Bone marrow (tissue), 2 donors: ENCODE measurements at regions not wholly inside any gene's neighbourhood (a gene's known extent, or its start where the extent isn't known, plus 50 kb on each side); places are given as distances from the start of the nearest gene placed in this dataset.

Source experiments
- DNase-seq, 2 donors: peaks; one replicate each; lab custom pipeline; 2025; lab: John Stamatoyannopoulos, UW

DNA sequence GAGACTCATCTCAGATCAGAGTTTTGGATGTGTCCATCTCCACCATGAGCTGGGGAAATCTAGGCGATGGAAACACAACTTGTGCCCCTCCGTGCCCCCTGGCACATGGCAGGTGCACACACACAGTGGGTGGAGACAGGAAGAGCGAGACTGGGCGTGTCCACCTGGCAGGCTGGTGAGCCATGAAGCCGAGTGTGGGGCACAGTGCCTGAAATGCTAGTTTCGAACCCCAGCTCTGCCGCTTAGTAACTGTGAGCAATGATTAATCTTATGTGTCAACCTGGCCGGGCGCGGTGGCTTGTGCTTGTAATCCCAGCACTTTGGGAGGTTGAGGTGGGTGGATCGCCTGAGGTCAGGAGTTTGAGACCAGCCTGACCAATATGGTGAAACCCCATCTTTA is 80.8 kb upstream of the RNU6ATAC start:
- no peak for DNase-seq

DNA sequence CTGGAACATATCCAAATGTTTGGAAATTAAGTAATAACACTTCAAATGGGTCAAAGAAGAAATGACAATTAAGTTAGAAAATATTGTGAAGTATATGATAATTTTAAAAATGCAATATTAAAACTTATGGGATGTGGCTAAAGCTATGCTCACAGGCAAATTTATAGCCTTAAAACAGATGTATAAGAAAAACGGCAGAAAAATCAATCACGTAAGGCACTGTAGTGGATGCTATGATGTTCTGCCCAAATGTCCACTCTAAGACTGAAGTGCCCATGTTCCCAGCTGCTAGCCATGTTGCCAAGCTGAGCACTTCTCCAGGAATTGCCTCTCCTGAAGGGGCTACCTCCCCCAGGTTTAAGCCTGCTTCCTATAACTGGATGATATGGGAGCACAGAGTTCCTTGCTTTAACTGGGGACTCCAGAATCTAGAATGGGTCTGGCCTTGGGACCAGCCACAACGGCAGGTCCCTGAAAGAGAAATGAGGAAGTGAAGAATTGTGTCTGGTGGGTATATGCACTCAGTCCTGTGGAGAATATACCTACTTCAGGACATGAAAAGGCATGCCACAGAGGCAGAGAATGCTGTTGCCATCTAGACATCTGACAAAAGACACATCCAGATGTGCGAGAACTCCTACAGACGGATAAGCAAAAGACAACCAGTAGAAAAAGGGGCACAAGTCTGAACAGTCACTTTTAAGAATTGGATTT is 78.2 kb upstream of the RXRA start:
- DNase-seq, result no peak

GRCh38 chr9:134251296-134252069 is 74.8 kb upstream of the RXRA start:
- no peak for DNase-seq

GRCh38 chr9:134252084-134252830 is 74.0 kb upstream of the RXRA start:
- DNase-seq, result no peak

- DNase-seq, result no peak
Observed at GRCh38 chr9:134253606-134254205, 72.5 kb upstream of the RXRA start.

DNA sequence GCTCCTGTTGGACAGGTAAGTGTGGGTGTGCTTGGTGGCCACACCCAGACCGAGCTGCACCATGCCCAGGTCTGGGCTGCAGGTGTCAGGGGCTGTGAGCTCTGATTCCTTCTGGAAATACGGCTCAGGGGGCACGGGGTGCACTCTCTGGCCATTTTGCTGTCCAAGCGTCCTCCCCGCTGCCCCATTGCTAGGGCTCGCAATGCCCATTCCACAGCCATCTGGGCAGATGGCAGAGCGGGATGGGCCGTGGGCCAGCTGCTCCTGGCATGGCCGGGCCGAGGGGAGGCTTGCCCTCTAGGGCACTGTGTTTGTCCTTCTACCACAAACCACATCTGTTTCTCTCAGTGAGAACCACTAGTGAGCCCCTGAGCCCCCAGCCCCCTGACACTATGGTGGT is 67.9 kb upstream of the RXRA start:
- DNase-seq, result no peak

GRCh38 chr9:134258828-134259546 is 67.3 kb upstream of the RXRA start:
- no peak for DNase-seq

- DNase-seq, result no peak
Observed at GRCh38 chr9:134259708-134260107, 66.5 kb upstream of the RXRA start.

- no peak for DNase-seq
Observed at GRCh38 chr9:134260801-134261200, 65.5 kb upstream of the RXRA start.

DNA sequence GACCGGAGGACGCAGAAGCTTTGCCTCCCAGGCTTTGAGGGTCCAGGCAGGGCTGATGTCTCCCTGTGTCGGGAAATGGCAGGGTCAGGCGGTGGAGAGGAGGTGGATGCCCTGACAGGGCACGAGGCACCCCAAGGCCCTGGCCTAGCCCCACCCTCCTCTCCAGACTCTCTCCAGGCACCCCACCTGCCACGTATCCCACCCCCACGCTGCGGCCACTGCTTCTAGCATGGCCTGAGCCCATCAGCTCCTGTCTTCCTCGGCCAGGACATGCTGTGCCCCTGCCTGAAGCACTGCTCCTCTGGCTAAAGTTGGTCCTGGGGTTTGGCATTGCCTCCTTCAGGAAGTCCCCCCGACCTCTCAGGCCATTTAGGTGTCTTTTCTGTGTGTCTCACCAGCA is 64.2 kb upstream of the RXRA start:
- DNase-seq, result no peak

GRCh38 chr9:134263596-134263995 is 62.7 kb upstream of the RXRA start:
- no peak for DNase-seq

- no peak for DNase-seq
Observed at GRCh38 chr9:134264169-134264568, 62.1 kb upstream of the RXRA start.

DNA sequence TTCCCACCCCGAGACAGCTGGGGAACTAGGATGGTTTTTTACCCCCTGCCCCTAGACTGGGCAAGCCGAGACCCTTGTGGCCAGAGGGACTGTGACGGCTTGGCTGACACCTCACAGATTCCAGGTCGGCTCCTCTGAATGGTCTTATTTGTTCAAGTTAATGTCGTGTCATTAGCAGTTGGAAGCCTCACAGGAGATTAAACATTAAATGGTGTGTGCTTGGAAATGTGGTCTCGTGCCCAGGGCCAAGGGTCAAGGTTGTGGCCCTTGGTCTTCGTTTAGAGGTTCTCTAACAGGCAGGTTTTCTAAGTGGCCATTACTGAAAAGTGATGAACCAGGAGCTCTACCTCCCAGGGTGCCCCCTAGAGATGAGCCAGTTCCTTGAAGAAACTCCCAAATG is 61.2 kb upstream of the RXRA start:
- DNase-seq, result no peak

DNA sequence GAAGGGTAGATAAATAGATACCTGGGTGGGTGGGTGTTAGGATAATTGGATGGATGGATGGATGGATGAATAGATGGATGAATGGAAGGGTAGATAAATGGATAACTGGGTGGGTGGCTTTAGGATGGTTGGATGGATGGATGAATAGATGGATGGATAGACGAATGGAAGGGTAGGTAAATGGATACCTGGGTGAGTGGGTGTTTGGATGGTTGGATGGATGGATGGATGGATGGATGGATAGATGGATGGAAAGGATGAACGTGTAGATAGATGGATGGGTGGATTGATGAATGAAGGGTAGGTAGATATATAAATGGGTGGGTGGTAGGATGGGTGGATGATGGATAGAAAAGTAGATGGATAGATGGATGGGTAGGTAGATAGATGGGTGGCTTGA is 59.8 kb upstream of the RXRA start:
- DNase-seq, result no peak

- DNase-seq, result no peak
Observed at GRCh38 chr9:134267305-134267880, 58.9 kb upstream of the RXRA start.

DNA sequence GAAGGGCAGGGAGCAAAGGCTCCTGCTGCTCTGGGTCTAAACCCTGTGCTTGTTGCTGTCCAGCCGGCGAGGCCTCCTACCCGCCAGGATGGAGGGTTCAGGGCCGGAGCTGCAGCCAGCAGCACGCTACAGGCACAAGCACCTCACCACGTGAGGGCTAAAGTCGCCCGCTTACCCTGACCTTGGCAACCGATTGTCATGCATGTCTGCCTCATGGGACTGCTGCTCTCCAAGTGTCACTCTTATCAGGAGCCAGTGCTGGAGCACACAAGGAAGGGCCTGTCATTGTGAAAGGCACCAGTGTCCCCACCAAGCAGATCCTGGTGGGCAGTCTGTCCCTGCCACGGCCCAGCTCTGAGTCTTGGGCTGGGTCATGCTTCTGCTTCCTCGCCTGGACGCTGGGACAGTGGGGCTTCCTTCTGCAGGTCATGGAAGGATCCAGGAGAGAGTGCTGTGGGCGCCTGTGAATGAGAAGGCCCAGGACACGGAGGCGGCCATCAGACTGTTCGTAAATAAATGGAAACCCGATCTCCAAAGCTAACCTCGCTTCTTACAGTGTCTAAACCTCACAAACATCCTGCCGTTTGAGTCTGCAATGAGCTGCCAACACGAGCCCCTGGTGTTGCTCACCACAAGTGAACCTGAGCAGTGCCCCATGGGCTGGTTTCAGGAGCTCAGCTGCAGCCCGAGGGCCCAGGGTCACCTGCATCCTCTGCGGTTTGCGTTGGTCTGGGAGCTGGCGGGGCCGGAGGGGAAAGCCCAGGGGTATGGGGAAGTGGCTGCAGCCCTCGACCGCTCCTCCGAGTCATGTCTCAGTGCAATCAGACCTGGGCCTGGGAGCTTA is 58.2 kb upstream of the RXRA start:
- DNase-seq, result peak; percentile 8 to 18

DNA sequence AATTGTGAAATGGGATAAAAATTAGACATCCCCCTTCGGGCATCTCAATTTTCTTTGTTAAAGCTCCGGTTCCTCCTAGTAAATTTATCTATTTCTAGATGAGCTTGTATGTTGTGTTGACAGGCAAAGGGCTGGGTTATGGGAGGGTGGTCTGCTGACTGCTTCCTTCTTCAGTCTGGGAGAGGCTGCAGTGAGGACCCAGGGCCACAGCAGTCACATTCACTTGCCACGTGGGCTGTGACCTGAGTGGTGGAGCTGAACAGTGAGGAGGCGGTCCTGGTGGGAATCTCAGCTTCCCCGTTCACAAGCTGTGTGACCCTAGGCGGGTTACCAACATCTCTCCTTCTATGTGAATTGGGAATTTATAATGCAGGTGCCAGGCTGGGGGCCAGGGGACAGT is 57.5 kb upstream of the RXRA start:
- DNase-seq, result no peak

DNA sequence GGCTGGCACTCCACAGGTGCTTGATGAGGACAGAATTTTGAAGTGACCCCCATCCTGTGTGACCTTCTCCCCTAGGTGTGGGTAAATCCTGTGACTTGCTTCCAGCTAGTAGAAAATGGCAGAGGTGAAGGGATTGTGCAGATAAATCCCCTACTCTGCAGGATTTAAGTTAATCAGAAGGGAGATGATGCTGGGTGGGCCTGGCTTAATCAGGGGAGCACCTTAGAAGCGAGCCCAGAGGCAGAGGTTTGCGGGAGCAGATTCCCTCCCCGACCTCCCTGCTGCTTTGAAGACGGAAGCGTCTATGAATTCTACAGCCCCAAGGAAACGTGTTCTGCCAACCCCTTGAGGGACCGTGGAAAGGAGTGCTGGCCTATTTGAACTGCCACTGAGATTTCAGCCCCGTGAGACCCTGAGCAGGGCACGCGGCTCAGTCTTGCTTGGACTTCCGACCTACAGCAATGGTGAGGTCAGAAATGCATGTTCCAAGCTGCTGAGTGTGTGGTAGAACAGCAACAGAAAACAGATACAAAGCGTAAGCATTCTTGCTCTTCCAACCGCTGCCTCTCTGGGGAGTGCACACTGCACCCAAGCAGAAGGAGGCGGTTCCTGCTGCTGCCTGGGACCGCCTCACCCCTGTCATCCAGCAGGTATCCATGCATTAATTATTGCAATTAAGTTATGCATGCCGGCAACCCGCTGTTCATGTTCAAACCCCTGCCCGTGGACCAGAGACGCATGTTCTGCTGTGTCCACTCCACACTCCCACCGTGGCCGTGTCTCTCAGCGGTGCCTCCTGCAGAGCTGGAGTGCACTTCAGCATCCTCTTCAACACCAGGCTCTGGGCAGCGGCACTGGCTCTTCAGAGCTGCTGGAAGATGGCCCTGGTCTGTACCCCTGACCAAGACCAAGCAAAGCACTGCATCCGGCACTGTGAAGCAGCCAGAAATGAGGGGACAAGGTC is 54.6 kb upstream of the RXRA start:
- DNase-seq, result no peak

- DNase-seq, result no peak
Observed at GRCh38 chr9:134272302-134273023, 53.8 kb upstream of the RXRA start.
